MV-4-11 (cell line): ENCODE measurements at regions not wholly inside any gene's neighbourhood (a gene's known extent, or its start where the extent isn't known, plus 50 kb on each side); places are given as distances from the start of the nearest gene placed in this dataset.
"Not testable (repeated sequence)": the region's sequence is repeated elsewhere in the genome, so short reads cannot be mapped to it uniquely, and the experiment has no call there.

ENCODE experiments used
- DNase-seq: peaks from one replicate; lab custom pipeline; 2025; lab: John Stamatoyannopoulos, UW

DNA sequence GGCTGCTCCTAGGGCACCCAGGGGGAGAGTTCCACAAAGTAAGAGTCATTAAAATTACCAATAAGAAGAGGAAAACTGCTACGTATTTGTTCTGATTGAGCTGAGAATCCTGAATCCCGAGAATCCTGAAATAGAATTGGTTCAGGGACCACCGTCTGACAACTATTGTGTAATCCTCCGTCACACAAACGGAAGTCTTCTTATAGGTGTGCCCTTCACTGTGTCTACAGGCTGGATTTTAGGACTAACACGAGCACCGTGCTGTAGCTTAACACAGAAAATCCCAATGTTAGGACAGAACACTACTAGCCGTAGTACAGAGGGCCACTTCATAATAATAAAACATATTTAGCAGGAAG is 50.6 kb upstream of the RNF182 start:
- no peak for DNase-seq

DNA sequence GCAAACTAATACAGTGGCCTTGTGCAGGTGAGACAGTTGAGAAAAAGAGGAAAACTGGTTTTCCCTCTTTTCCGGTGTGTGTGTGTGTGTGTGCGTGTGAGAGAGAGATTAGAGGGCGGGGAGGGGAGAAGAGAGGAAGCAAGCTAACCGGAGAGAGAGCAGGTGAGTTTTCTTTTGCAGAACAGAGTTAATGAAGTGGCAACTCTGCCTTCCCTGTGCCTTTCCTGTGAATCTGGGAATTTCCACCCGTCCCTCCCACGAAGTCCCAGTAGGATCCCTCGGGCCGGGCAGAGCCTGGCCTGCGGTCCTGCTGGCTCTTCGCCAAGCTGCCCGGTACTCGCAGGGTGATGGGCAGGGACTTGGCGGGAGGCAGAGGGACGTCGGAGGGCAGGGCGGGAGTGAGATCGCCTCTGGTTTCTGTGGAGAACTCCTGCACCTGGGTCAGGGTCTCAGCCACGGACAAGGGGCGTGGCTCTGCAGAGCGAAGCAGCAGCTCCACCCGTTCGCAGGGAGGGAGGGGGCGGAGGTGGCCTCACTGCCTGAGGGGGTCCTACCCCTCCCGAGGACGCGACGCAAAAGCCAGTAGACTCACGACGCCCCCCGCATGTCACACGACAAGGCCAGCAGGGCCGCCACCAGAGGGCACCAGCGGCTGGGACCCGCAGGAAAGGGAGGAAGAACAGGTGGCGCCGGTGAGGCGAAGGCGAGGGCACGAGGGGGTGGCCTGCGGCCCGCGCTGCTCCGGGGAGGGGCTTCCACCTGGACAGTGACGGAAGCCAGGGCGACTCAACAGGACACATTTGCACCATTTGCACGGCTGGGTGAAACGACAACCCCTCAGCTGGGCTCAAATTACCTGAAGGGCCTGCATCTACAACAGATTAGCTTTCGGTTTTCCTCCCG is 51.2 kb upstream of the RNF182 start:
- DNase-seq = no peak

GRCh38 chr6:13872681-13873080 is 52.1 kb upstream of the RNF182 start:
- peak; percentile 78 for DNase-seq

- DNase-seq = not testable (repeated sequence)
Measured at GRCh38 chr6:13872006-13872405, 52.7 kb upstream of the RNF182 start.

GRCh38 chr6:13870214-13870830 is 54.4 kb upstream of the RNF182 start:
- DNase-seq = no peak

DNA sequence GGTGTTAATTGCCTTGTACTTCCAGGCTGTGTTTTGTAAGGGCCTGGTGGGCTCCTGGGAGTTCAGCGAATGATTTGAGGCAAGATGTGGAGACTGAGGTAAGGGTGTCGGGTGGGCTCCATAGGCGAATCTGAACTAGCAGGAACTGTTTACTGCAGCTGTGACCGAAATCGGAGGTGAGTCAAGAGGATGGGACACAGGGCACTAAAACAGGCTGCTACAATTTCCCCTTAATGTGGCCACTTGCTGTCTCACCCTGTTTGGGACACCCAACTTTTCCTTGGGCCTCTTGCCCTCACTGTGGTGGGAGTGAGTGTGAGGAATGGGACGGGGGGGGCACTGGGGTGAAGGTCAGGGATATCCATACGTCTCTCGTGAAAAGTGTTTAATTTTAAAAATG is 53.9 kb upstream of the MCUR1 start:
- no peak for DNase-seq

DNA sequence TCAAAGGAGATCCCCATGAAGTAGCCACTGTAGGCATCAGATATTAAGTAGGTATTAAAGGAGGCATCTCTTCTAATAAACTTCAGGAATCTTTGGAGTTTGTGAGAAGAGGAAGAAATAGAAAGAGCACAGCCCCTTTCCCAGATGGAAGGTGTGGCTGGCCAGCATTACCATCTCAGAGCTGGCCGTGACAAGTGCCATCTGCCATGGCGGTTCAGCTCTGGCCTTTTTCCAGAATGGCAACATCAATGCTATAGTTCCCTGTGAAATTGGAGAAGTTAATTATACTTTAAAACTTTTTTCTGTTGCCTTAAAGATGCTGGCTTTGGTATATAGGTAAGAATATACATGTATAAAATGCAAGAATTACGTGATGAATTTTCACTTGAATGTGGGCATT is 51.9 kb upstream of the MCUR1 start:
- DNase-seq = peak; percentile 31

- peak; percentile 93 for DNase-seq
Measured at GRCh38 chr6:13865141-13865540, 50.8 kb upstream of the MCUR1 start.

DNA sequence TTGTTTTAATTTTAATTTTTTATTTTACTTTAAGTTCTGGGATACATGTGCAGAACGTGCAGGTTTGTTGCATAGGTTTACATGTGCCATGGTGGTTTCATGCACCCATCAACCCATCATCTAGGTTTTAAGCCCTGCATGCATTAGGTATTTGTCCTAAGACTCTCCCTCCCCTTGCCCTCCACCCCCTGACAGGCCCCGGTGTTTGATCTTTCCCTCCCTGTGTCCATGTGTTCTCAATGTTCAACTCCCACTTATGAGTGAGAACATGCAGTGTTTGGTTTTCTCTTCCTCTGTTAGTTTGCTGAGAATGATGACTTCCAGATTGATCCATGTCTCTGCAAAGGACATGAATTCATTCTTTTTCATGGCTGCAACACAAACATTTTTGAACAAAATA is 50.3 kb upstream of the MCUR1 start:
- DNase-seq = not testable (repeated sequence)
